ENCODE measurements at regions not wholly inside any gene's neighbourhood (a gene's known extent, or its start where the extent isn't known, plus 50 kb on each side); places are given as distances from the start of the nearest gene placed in this dataset.

DNA sequence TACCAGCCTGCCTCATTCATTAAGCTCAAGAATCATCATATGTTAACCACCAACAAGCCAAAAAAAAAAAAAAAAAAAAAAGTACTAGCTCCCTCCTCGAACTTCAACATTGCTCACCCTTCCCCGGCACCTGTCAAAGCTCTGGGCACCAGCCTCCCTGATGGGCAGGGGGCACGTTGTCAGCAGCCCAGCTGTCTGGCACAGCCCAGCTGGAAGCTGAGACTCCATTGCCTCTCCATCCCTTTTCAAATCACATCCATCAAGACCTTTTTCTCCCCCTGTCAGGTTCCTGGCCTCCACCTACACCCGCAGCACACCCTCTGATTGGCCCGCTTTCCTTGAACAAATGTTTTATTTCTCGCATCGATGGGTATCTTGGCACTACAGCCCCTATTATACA lies 913.3 kb upstream of the AUTS2 start:
- no peaks in the 10 kb centered on the region for H4K20me1 ChIP-seq (ENCODE audit: control insufficient read depth, extremely low read depth, insufficient read depth, low read length)
- no peak overlapping the region for H3K4me2 ChIP-seq (ENCODE audit: extremely low read depth, insufficient read depth, low read length)
- DNase-seq (ENCODE audit: low read depth in 2 of 2) = no peak
- H3K9ac ChIP-seq (ENCODE audit: insufficient read depth, low read length) = no peak overlapping the region
- no peak overlapping the region for H2AFZ ChIP-seq (ENCODE audit: low read length)
- no peak overlapping the region for H3K27ac ChIP-seq (ENCODE audit: insufficient read depth, low read length)
- H3K79me2 ChIP-seq (ENCODE audit: control insufficient read depth, insufficient read depth, low read length) = no peaks in the 10 kb centered on the region
- H3K27me3 ChIP-seq (ENCODE audit: control insufficient read depth, insufficient read depth, low read length) = no peaks in the 10 kb centered on the region
- no peak overlapping the region for H3K4me3 ChIP-seq (replicated peaks in 1 of 4; ENCODE audit: control extremely low read depth in 1 of 4, insufficient read depth in 1 of 4, low read depth in 3 of 4, low read length in 4 of 4)
- no peak for TF ChIP-seq EZH2 (IDR thresholded peaks at IDR 0.05; ENCODE audit: low read length, missing control alignments)
- TF ChIP-seq, protein P1, sequence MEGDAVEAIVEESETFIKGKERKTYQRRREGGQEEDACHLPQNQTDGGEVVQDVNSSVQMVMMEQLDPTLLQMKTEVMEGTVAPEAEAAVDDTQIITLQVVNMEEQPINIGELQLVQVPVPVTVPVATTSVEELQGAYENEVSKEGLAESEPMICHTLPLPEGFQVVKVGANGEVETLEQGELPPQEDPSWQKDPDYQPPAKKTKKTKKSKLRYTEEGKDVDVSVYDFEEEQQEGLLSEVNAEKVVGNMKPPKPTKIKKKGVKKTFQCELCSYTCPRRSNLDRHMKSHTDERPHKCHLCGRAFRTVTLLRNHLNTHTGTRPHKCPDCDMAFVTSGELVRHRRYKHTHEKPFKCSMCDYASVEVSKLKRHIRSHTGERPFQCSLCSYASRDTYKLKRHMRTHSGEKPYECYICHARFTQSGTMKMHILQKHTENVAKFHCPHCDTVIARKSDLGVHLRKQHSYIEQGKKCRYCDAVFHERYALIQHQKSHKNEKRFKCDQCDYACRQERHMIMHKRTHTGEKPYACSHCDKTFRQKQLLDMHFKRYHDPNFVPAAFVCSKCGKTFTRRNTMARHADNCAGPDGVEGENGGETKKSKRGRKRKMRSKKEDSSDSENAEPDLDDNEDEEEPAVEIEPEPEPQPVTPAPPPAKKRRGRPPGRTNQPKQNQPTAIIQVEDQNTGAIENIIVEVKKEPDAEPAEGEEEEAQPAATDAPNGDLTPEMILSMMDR (conservative IDR thresholded peaks at IDR 0.05 in 1 of 2, IDR thresholded peaks at IDR 0.05 in 1 of 2; ENCODE audit: low read depth in 1 of 2, low read length in 2 of 2) = no peak
- no peaks in the 10 kb centered on the region for H3K9me3 ChIP-seq (ENCODE audit: control insufficient read depth, insufficient read depth, low read depth, low read length)
- no peaks in the 10 kb centered on the region for H3K36me3 ChIP-seq (ENCODE audit: control insufficient read depth, insufficient read depth, low read length)
- H3K4me1 ChIP-seq (ENCODE audit: control insufficient read depth, extremely low read depth, insufficient read depth, low read length) = no peaks in the 10 kb centered on the region

DNA sequence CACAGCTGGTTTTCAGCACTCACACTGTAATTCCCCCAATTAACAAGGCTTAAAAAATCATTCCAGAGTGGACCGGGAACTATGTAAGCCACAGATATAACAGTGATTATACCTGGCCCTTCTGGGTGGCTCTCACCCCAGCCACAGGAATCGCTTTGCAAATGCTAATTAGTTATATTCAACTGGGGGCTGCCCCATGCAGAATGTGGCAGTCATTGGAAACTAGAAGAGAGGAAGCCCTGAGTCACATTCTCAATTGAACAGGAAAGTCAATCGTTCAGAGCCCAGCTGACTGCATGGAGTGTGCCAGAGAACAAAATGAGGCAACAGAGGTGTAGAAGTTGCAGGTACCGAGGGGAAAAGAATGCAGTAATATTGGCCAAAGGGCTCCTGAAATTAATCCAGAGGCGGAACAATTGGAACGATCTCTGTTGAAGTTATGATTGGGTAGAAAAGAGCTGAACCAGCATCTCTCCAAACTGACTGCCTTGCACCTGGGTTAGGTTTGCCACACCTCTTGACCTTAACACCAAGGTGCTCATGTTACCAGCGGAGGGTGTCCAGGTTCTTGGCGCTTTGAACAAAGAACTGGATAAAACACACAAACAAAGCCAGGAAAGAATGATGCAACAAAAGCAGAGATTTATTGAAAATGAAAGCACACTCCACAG lies 909.7 kb upstream of the AUTS2 start:
- no peaks in the 10 kb centered on the region for H3K27me3 ChIP-seq (ENCODE audit: control insufficient read depth, insufficient read depth, low read length)
- H3K4me3 ChIP-seq (replicated peaks in 1 of 4; ENCODE audit: control extremely low read depth in 1 of 4, insufficient read depth in 1 of 4, low read depth in 3 of 4, low read length in 4 of 4) = no peak overlapping the region
- H3K9ac ChIP-seq (ENCODE audit: insufficient read depth, low read length) = no peak overlapping the region
- TF ChIP-seq, protein P1 (conservative IDR thresholded peaks at IDR 0.05 in 1 of 2, IDR thresholded peaks at IDR 0.05 in 1 of 2; ENCODE audit: low read depth in 1 of 2, low read length in 2 of 2) = no peak
- no peaks in the 10 kb centered on the region for H3K36me3 ChIP-seq (ENCODE audit: control insufficient read depth, insufficient read depth, low read length)
- peaks cover 3% of the 10 kb centered on the region for H3K4me1 ChIP-seq (ENCODE audit: control insufficient read depth, extremely low read depth, insufficient read depth, low read length)
- no peak overlapping the region for H3K4me2 ChIP-seq (ENCODE audit: extremely low read depth, insufficient read depth, low read length)
- no peaks in the 10 kb centered on the region for H4K20me1 ChIP-seq (ENCODE audit: control insufficient read depth, extremely low read depth, insufficient read depth, low read length)
- H2AFZ ChIP-seq (ENCODE audit: low read length) = no peak overlapping the region
- no peaks in the 10 kb centered on the region for H3K9me3 ChIP-seq (ENCODE audit: control insufficient read depth, insufficient read depth, low read depth, low read length)
- H3K27ac ChIP-seq (ENCODE audit: insufficient read depth, low read length) = no peak overlapping the region
- H3K79me2 ChIP-seq (ENCODE audit: control insufficient read depth, insufficient read depth, low read length) = no peaks in the 10 kb centered on the region
- peak in 1 of 2 donors; percentile 44 for DNase-seq (ENCODE audit: low read depth in 2 of 2)

DNA sequence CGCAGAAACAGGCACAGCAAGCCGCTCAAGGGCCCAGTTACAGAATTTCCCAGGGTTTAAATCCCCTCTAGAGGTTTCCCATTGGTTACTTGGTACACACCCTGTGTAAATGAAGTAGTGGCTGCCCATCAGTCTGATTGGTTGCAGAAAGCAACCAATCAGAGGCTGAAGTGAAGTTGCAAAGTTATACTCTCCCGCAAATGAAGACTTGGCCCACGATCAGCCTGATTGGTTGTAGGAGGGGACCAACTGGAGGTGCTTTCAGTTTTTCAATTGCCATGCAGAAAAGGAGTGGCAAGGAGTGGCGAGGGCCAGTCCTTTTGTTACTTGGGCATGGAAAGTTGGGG lies 909.2 kb upstream of the AUTS2 start:
- Histone ChIP-seq H3K4me2 (ENCODE audit: extremely low read depth, insufficient read depth, low read length) (no peak overlapping the region), H3K27me3 (ENCODE audit: control insufficient read depth, insufficient read depth, low read length) (no peaks in the 10 kb centered on the region), H3K4me1 (ENCODE audit: control insufficient read depth, extremely low read depth, insufficient read depth, low read length) (peaks cover 3% of the 10 kb centered on the region), H3K9ac (ENCODE audit: insufficient read depth, low read length) (no peak overlapping the region), H2AFZ (ENCODE audit: low read length) (no peak overlapping the region), H4K20me1 (ENCODE audit: control insufficient read depth, extremely low read depth, insufficient read depth, low read length) (no peaks in the 10 kb centered on the region), H3K4me3 (replicated peaks in 1 of 4; ENCODE audit: control extremely low read depth in 1 of 4, insufficient read depth in 1 of 4, low read depth in 3 of 4, low read length in 4 of 4) (no peak overlapping the region), H3K27ac (ENCODE audit: insufficient read depth, low read length) (no peak overlapping the region), H3K9me3 (ENCODE audit: control insufficient read depth, insufficient read depth, low read depth, low read length) (no peaks in the 10 kb centered on the region), H3K36me3 (ENCODE audit: control insufficient read depth, insufficient read depth, low read length) (no peaks in the 10 kb centered on the region), H3K79me2 (ENCODE audit: control insufficient read depth, insufficient read depth, low read length) (no peaks in the 10 kb centered on the region)
- DNase-seq (ENCODE audit: low read depth in 2 of 2) = peak in 1 of 2 donors; percentile 12
- TF ChIP-seq EZH2 (IDR thresholded peaks at IDR 0.05; ENCODE audit: low read length, missing control alignments) = no peak
- TF ChIP-seq, protein P1 (conservative IDR thresholded peaks at IDR 0.05 in 1 of 2, IDR thresholded peaks at IDR 0.05 in 1 of 2; ENCODE audit: low read depth in 1 of 2, low read length in 2 of 2) = no peak

Measured in fibroblast of lung (primary cell).